ENCODE measurements at regions not wholly inside any gene's neighbourhood (a gene's known extent, or its start where the extent isn't known, plus 50 kb on each side); places are given as distances from the start of the nearest gene placed in this dataset.

- TF ChIP-seq, protein P1, sequence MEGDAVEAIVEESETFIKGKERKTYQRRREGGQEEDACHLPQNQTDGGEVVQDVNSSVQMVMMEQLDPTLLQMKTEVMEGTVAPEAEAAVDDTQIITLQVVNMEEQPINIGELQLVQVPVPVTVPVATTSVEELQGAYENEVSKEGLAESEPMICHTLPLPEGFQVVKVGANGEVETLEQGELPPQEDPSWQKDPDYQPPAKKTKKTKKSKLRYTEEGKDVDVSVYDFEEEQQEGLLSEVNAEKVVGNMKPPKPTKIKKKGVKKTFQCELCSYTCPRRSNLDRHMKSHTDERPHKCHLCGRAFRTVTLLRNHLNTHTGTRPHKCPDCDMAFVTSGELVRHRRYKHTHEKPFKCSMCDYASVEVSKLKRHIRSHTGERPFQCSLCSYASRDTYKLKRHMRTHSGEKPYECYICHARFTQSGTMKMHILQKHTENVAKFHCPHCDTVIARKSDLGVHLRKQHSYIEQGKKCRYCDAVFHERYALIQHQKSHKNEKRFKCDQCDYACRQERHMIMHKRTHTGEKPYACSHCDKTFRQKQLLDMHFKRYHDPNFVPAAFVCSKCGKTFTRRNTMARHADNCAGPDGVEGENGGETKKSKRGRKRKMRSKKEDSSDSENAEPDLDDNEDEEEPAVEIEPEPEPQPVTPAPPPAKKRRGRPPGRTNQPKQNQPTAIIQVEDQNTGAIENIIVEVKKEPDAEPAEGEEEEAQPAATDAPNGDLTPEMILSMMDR (IDR thresholded peaks at IDR 0.05; ENCODE audit: insufficient read depth, low read length, poor library complexity, severe bottlenecking), result no peak
- TF ChIP-seq EZH2phosphoT487 (conservative IDR thresholded peaks at IDR 0.05; ENCODE audit: low read length), result no peak
These were observed 70.8 kb downstream of the YTHDF1 start for GRCh38 chr20:63145156-63145555.
